ENCODE measurements at regions not wholly inside any gene's neighbourhood (a gene's known extent, or its start where the extent isn't known, plus 50 kb on each side); places are given as distances from the start of the nearest gene placed in this dataset.
A peak's percentile ranks its signal among the peaks of the same experiment; 100 is the strongest.

GRCh38 chr6:105487040-105487790, 84.3 kb upstream of the PREP start:
- no peak overlapping the region for H3K27ac ChIP-seq (ENCODE audit: low read depth, low read length)
- H3K9me2 ChIP-seq (replicated peaks; ENCODE audit: control insufficient read depth, low read length): no peaks in the 10 kb centered on the region
- H4K20me1 ChIP-seq (ENCODE audit: control insufficient read depth, insufficient read depth, low read depth, low read length): no peaks in the 10 kb centered on the region
- H3K4me1 ChIP-seq (ENCODE audit: control insufficient read depth, low read length): no peaks in the 10 kb centered on the region
- no peaks in the 10 kb centered on the region for H3K79me2 ChIP-seq (ENCODE audit: control insufficient read depth, low read length)
- no peaks in the 10 kb centered on the region for H3F3A ChIP-seq (ENCODE audit: control insufficient read depth, insufficient read depth)
- no peaks in the 10 kb centered on the region for H3K27me3 ChIP-seq (ENCODE audit: control insufficient read depth, low read length)
- TF ChIP-seq CTCF (IDR thresholded peaks at IDR 0.05; ENCODE audit: low read depth, low read length, poor library complexity, severe bottlenecking) (no peak), EZH2phosphoT487 (IDR thresholded peaks at IDR 0.05; ENCODE audit: borderline replicate concordance, low read length) (no peak)
- no peaks in the 10 kb centered on the region for H3K9me3 ChIP-seq (ENCODE audit: control insufficient read depth, insufficient read depth, low read length)
- H3K36me3 ChIP-seq (ENCODE audit: control insufficient read depth, low read length): no peaks in the 10 kb centered on the region
- H3K4me3 ChIP-seq (ENCODE audit: low read length): no peak overlapping the region
- H3K4me2 ChIP-seq (ENCODE audit: low read length): no peak overlapping the region

GRCh38 chr6:105485456-105485855, 82.6 kb upstream of the PREP start:
- H3F3A ChIP-seq (ENCODE audit: control insufficient read depth, insufficient read depth): no peaks in the 10 kb centered on the region
- no peak overlapping the region for H3K4me3 ChIP-seq (ENCODE audit: low read length)
- no peak overlapping the region for H3K27ac ChIP-seq (ENCODE audit: low read depth, low read length)
- no peaks in the 10 kb centered on the region for H4K20me1 ChIP-seq (ENCODE audit: control insufficient read depth, insufficient read depth, low read depth, low read length)
- H3K79me2 ChIP-seq (ENCODE audit: control insufficient read depth, low read length): no peaks in the 10 kb centered on the region
- no peak overlapping the region for H3K4me2 ChIP-seq (ENCODE audit: low read length)
- H3K36me3 ChIP-seq (ENCODE audit: control insufficient read depth, low read length): no peaks in the 10 kb centered on the region
- no peaks in the 10 kb centered on the region for H3K9me2 ChIP-seq (replicated peaks; ENCODE audit: control insufficient read depth, low read length)
- peaks cover 2% of the 10 kb centered on the region; the same call in 1 of the 2 replicates for H3K27me3 ChIP-seq (ENCODE audit: control insufficient read depth, low read length)
- no peaks in the 10 kb centered on the region for H3K4me1 ChIP-seq (ENCODE audit: control insufficient read depth, low read length)
- TF ChIP-seq CTCF (IDR thresholded peaks at IDR 0.05; ENCODE audit: low read depth, low read length, poor library complexity, severe bottlenecking): no peak
- TF ChIP-seq EZH2phosphoT487 (IDR thresholded peaks at IDR 0.05; ENCODE audit: borderline replicate concordance, low read length): no peak
- no peaks in the 10 kb centered on the region for H3K9me3 ChIP-seq (ENCODE audit: control insufficient read depth, insufficient read depth, low read length)

- peaks cover 5% of the 10 kb centered on the region; the same call in 1 of the 2 replicates for H3K27me3 ChIP-seq (ENCODE audit: control insufficient read depth, low read length)
- H3K79me2 ChIP-seq (ENCODE audit: control insufficient read depth, low read length): no peaks in the 10 kb centered on the region
- H3K4me1 ChIP-seq (ENCODE audit: control insufficient read depth, low read length): no peaks in the 10 kb centered on the region
- no peak overlapping the region for H3K27ac ChIP-seq (ENCODE audit: low read depth, low read length)
- H3F3A ChIP-seq (ENCODE audit: control insufficient read depth, insufficient read depth): no peaks in the 10 kb centered on the region
- TF ChIP-seq EZH2phosphoT487 (IDR thresholded peaks at IDR 0.05; ENCODE audit: borderline replicate concordance, low read length): no peak
- peak; percentile 79 for TF ChIP-seq CTCF (IDR thresholded peaks at IDR 0.05; ENCODE audit: low read depth, low read length, poor library complexity, severe bottlenecking)
- no peaks in the 10 kb centered on the region for H4K20me1 ChIP-seq (ENCODE audit: control insufficient read depth, insufficient read depth, low read depth, low read length)
- no peaks in the 10 kb centered on the region for H3K36me3 ChIP-seq (ENCODE audit: control insufficient read depth, low read length)
- H3K9me3 ChIP-seq (ENCODE audit: control insufficient read depth, insufficient read depth, low read length): no peaks in the 10 kb centered on the region
- no peak overlapping the region for H3K4me3 ChIP-seq (ENCODE audit: low read length)
- no peak overlapping the region for H3K4me2 ChIP-seq (ENCODE audit: low read length)
- no peaks in the 10 kb centered on the region for H3K9me2 ChIP-seq (replicated peaks; ENCODE audit: control insufficient read depth, low read length)
These were observed 81.6 kb upstream of the PREP start for GRCh38 chr6:105484238-105485161.

Data from DOHH2 (cell line).